Right ventricle myocardium superior (tissue), 1 donor: ENCODE measurements at regions not wholly inside any gene's neighbourhood (a gene's known extent, or its start where the extent isn't known, plus 50 kb on each side); places are given as distances from the start of the nearest gene placed in this dataset.
"Not testable (repeated sequence)": the region's sequence is repeated elsewhere in the genome, so short reads cannot be mapped to it uniquely, and the experiment has no call there.

Experiments used
- ATAC-seq: fragments of 200-7000 bp; cut with Tn5 transposase; one replicate; pipeline ENCODE4 v1.9.1; 2020; ENCODE audit warnings: mild to moderate bottlenecking; ENCODE audit not compliant: poor library complexity
- DNase-seq: peaks from one replicate; pipeline ENCODE4 v3.0.0-alpha.2; 2020
- intact Hi-C: fragments of 100-400 bp; cut with DNase I; formaldehyde crosslinking; loops from one replicate; pipeline ENCODE4 v1.11.2; 2022
- donor health status: DM: no; HTN: yes; CAD: no; lungs with severe emphysema.

- DNase-seq (no peak), ATAC-seq (no peak)
- intact Hi-C loops, result no loop called here
These were observed 71.2 kb upstream of the FSIP2 start for GRCh38 chr2:185667452-185667851.

- no peak for ATAC-seq
- intact Hi-C loops, result no loop called here
- DNase-seq, result no peak
These were observed 69.9 kb upstream of the FSIP2 start for GRCh38 chr2:185668710-185669109.

- DNase-seq, result no peak
- intact Hi-C loops, result no loop called here
- ATAC-seq, result no peak
These were observed 64.4 kb upstream of the FSIP2 start for GRCh38 chr2:185674232-185674631.

GRCh38 chr2:185676316-185676715 lies 62.3 kb upstream of the FSIP2 start:
- intact Hi-C loops, result no loop called here
- DNase-seq (no peak), ATAC-seq (no peak)

- ATAC-seq, intact Hi-C loops, DNase-seq: not testable (repeated sequence)
These were observed 51.6 kb upstream of the FSIP2 start for GRCh38 chr2:185687001-185687400.

GRCh38 chr2:185687967-185688366 lies 50.6 kb upstream of the FSIP2 start:
- intact Hi-C loops, result no loop called here
- no peak for ATAC-seq
- DNase-seq, result no peak
